ENCODE measurements at regions not wholly inside any gene's neighbourhood (a gene's known extent, or its start where the extent isn't known, plus 50 kb on each side); places are given as distances from the start of the nearest gene placed in this dataset.

DNA sequence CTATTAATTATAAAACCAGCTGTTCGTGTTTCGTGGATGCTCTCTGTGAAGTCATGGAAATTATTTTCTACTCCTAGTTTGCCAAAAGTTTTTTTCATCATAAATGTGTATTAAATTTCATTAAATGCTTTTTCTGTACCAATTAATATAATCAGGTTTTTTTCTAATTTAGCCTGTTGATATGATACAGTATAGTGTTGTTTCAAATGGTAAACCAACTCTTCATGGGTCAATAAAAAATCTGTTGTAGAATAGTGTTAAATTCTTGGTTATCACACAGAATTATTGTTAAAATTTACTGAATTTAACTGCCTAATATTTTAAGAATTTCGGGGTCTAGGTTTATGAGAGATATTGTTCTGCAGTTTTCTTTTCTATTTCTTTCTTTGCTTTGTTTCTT lies 505.9 kb upstream of the MANEA start:
- CTCF ChIA-PET = no interaction called here
- ATAC-seq (no peak), DNase-seq (no peak)
- Mint-ChIP-seq H3K9me3 (ENCODE audit: low read depth) (peaks cover 2% of the 10 kb centered on the region), H3K4me3 (no peak overlapping the region), H3K27ac (no peak overlapping the region), H3K36me3 (no peaks in the 10 kb centered on the region), H3K4me1 (no peaks in the 10 kb centered on the region), H3K27me3 (no peaks in the 10 kb centered on the region)

- Mint-ChIP-seq H3K27ac (no peak overlapping the region), H3K9me3 (ENCODE audit: low read depth) (no peaks in the 10 kb centered on the region), H3K36me3 (no peaks in the 10 kb centered on the region), H3K4me3 (no peak overlapping the region), H3K27me3 (no peaks in the 10 kb centered on the region), H3K4me1 (no peaks in the 10 kb centered on the region)
- CTCF ChIA-PET = no interaction called here
- no peak for DNase-seq
- ATAC-seq = no peak
Observed at GRCh38 chr6:95078457-95078856, 498.9 kb upstream of the MANEA start.

DNA sequence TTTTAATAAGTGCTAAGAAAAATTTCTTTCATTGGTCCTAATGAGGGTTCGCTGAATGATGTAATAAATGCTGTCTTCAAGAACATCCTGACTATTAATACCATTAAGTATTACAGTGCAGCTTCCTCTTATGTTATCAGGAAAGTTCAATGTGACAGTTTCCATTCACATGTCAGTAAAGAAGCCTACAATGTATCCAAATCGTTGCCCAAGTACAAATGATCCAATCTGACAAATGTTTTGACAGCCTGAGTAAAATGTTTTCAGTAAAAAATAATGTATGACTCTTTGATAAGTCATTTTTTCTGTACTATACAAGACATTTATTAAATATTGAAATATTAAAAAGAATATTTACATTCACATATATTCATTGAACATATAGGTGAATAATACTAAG lies 496.1 kb upstream of the MANEA start:
- no peaks in the 10 kb centered on the region for H3K36me3 Mint-ChIP-seq
- no peak for ATAC-seq
- no peak overlapping the region for H3K27ac Mint-ChIP-seq
- no peak for DNase-seq
- CTCF ChIA-PET = no interaction called here
- no peak overlapping the region for H3K4me3 Mint-ChIP-seq
- no peaks in the 10 kb centered on the region for H3K4me1 Mint-ChIP-seq
- no peaks in the 10 kb centered on the region for H3K9me3 Mint-ChIP-seq (ENCODE audit: low read depth)
- no peaks in the 10 kb centered on the region for H3K27me3 Mint-ChIP-seq

DNA sequence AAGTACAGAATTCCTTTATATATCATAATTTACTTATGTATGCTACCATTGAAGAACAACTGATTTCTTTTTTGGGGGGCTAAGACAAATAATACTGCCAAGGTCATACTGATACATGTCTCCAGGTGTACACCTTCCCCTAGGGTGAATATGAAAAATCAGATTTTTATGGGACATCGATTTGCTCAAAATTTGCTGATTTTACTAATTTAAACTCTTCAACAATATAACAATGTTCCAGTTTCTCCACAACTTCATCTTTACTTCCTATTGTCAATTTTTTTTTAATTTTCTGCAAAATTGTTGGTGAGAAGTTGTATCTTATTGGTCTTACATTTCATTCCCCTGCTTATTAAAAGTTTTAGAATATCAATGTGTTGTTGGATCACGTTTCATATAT lies 495.4 kb upstream of the MANEA start:
- Mint-ChIP-seq H3K4me1 (no peaks in the 10 kb centered on the region), H3K9me3 (ENCODE audit: low read depth) (no peaks in the 10 kb centered on the region), H3K36me3 (no peaks in the 10 kb centered on the region), H3K27ac (no peak overlapping the region), H3K27me3 (no peaks in the 10 kb centered on the region), H3K4me3 (no peak overlapping the region)
- ATAC-seq (no peak), DNase-seq (no peak)
- CTCF ChIA-PET = no interaction called here

GRCh38 chr6:95083506-95083905 lies 493.8 kb upstream of the MANEA start:
- no peaks in the 10 kb centered on the region for H3K4me1 Mint-ChIP-seq
- ATAC-seq = no peak
- H3K27me3 Mint-ChIP-seq = no peaks in the 10 kb centered on the region
- DNase-seq = no peak
- CTCF ChIA-PET = no interaction called here
- H3K4me3 Mint-ChIP-seq = no peak overlapping the region
- no peaks in the 10 kb centered on the region for H3K36me3 Mint-ChIP-seq
- H3K9me3 Mint-ChIP-seq (ENCODE audit: low read depth) = no peaks in the 10 kb centered on the region
- H3K27ac Mint-ChIP-seq = no peak overlapping the region

GRCh38 chr6:95084867-95085266 lies 492.5 kb upstream of the MANEA start:
- Mint-ChIP-seq H3K4me3 (no peak overlapping the region), H3K9me3 (ENCODE audit: low read depth) (no peaks in the 10 kb centered on the region), H3K27me3 (no peaks in the 10 kb centered on the region), H3K27ac (no peak overlapping the region), H3K4me1 (no peaks in the 10 kb centered on the region), H3K36me3 (no peaks in the 10 kb centered on the region)
- no peak for DNase-seq
- CTCF ChIA-PET = no interaction called here
- no peak for ATAC-seq

- ATAC-seq = no peak
- CTCF ChIA-PET = no interaction called here
- H3K4me3 Mint-ChIP-seq = no peak overlapping the region
- H3K36me3 Mint-ChIP-seq = no peaks in the 10 kb centered on the region
- H3K27me3 Mint-ChIP-seq = no peaks in the 10 kb centered on the region
- H3K27ac Mint-ChIP-seq = no peak overlapping the region
- no peaks in the 10 kb centered on the region for H3K9me3 Mint-ChIP-seq (ENCODE audit: low read depth)
- no peak for DNase-seq
- no peaks in the 10 kb centered on the region for H3K4me1 Mint-ChIP-seq
Observed at GRCh38 chr6:95087394-95088097, 489.8 kb upstream of the MANEA start.

DNA sequence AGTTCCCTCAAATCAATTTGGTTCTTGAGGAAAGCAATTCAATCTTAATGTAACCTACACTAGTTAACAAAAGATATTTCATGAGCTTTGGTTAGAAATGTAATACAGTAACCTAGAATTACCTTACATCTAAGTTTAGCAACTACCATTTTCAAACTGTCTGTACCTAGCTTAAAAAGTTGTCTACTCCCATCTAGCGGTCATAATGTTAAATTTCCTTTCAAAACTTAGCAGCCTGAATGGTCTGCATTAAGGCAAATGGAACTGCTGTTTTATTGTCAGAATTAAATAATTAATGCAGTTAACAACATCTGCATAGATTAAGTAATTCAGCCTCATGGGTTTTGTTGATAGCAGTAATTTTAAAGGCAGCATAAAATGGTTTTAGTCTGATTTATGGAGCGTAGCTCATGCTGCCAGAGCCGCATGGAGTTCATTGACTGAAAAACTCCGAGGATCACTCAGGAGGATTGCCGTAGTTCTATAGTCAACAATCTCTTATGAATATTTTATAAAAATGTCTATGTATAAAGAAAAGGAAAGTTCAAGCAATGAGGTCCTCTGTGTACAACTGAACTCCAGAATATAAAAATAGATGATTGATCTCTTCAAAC lies 485.4 kb upstream of the MANEA start:
- DNase-seq = no peak
- H3K27ac Mint-ChIP-seq = no peak overlapping the region
- no peaks in the 10 kb centered on the region for H3K36me3 Mint-ChIP-seq
- no peaks in the 10 kb centered on the region for H3K9me3 Mint-ChIP-seq (ENCODE audit: low read depth)
- CTCF ChIA-PET = no interaction called here
- no peaks in the 10 kb centered on the region for H3K27me3 Mint-ChIP-seq
- H3K4me3 Mint-ChIP-seq = no peak overlapping the region
- no peaks in the 10 kb centered on the region for H3K4me1 Mint-ChIP-seq
- ATAC-seq = no peak

DNA sequence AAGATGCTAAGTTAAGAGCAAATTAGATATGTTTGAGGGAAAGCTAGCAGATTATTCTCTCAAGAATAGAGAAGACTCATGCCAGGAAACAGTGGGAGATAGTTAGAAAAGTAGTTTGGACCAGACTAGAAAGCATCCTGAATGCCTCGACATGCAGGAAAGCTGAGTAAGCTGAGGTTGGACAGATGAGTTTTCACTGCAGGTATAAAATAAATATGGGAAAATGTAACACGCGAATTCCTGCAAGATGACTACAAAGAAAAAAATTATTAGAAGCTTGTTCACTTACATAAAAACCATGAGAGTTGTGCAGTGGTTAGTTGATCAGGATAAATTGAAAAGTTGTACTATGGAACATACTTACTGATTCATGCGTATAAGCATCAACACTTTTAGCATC lies 484.2 kb upstream of the MANEA start:
- CTCF ChIA-PET = no interaction called here
- Mint-ChIP-seq H3K27me3 (no peaks in the 10 kb centered on the region), H3K4me3 (no peak overlapping the region), H3K27ac (no peak overlapping the region), H3K9me3 (ENCODE audit: low read depth) (no peaks in the 10 kb centered on the region), H3K36me3 (no peaks in the 10 kb centered on the region), H3K4me1 (no peaks in the 10 kb centered on the region)
- no peak for ATAC-seq
- DNase-seq = no peak

GRCh38 chr6:95094751-95095663 lies 482.3 kb upstream of the MANEA start:
- H3K9me3 Mint-ChIP-seq (ENCODE audit: low read depth) = no peaks in the 10 kb centered on the region
- CTCF ChIA-PET = no interaction called here
- H3K27me3 Mint-ChIP-seq = no peaks in the 10 kb centered on the region
- no peak for ATAC-seq
- DNase-seq = no peak
- no peak overlapping the region for H3K27ac Mint-ChIP-seq
- H3K4me3 Mint-ChIP-seq = no peak overlapping the region
- no peaks in the 10 kb centered on the region for H3K4me1 Mint-ChIP-seq
- no peaks in the 10 kb centered on the region for H3K36me3 Mint-ChIP-seq

DNA sequence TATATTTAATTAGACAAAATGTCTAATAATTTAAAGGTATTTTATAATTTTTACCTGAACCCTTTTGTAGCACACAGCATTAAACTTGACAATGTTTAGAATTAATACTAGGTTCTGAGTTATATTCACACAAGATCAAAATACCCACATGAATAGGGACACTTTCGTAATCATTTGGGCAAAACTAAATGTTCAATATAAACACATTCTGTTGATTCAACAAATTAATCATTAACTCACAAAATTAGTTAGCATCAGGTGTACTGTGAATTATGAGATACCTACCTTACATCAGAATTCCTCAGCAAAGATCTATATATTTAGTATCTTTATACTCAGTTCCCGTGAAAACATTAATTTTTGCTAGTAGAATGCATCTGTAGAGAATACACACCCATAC lies 481.5 kb upstream of the MANEA start:
- Mint-ChIP-seq H3K4me3 (no peak overlapping the region), H3K9me3 (ENCODE audit: low read depth) (no peaks in the 10 kb centered on the region), H3K27ac (no peak overlapping the region), H3K4me1 (no peaks in the 10 kb centered on the region), H3K27me3 (no peaks in the 10 kb centered on the region), H3K36me3 (no peaks in the 10 kb centered on the region)
- CTCF ChIA-PET = no interaction called here
- ATAC-seq (no peak), DNase-seq (no peak)

DNA sequence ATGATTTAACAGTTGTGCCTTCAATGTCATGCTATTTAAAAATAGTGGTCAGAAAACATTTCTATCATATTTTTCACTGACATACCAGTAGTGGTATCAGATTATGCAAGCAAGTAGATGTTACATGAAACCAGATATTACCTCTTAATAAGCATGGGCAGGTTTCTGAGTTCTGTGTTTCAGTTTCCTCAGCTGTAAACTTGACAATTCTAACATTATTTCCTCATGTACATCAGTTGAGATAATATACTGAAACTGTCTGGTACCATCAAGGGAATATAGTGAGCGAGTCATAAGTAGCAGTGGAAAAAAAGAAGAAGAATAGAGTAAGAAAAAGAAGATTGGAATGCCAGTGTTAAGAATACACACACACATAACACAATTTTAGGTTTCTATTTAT lies 477.9 kb upstream of the MANEA start:
- no peak overlapping the region for H3K4me3 Mint-ChIP-seq
- H3K4me1 Mint-ChIP-seq = no peaks in the 10 kb centered on the region
- CTCF ChIA-PET = no interaction called here
- no peaks in the 10 kb centered on the region for H3K36me3 Mint-ChIP-seq
- no peak for ATAC-seq
- no peak for DNase-seq
- H3K27ac Mint-ChIP-seq = no peak overlapping the region
- no peaks in the 10 kb centered on the region for H3K9me3 Mint-ChIP-seq (ENCODE audit: low read depth)
- no peaks in the 10 kb centered on the region for H3K27me3 Mint-ChIP-seq

- no peak overlapping the region for H3K27ac Mint-ChIP-seq
- CTCF ChIA-PET = no interaction called here
- no peaks in the 10 kb centered on the region for H3K4me1 Mint-ChIP-seq
- H3K9me3 Mint-ChIP-seq (ENCODE audit: low read depth) = no peaks in the 10 kb centered on the region
- H3K27me3 Mint-ChIP-seq = no peaks in the 10 kb centered on the region
- H3K36me3 Mint-ChIP-seq = no peaks in the 10 kb centered on the region
- DNase-seq (no peak), ATAC-seq (no peak)
- H3K4me3 Mint-ChIP-seq = no peak overlapping the region
Observed at GRCh38 chr6:95109212-95109611, 468.1 kb upstream of the MANEA start.

- H3K36me3 Mint-ChIP-seq = no peaks in the 10 kb centered on the region
- no peak overlapping the region for H3K27ac Mint-ChIP-seq
- no peak for ATAC-seq
- H3K4me3 Mint-ChIP-seq = no peak overlapping the region
- H3K9me3 Mint-ChIP-seq (ENCODE audit: low read depth) = no peaks in the 10 kb centered on the region
- H3K27me3 Mint-ChIP-seq = no peaks in the 10 kb centered on the region
- CTCF ChIA-PET = no interaction called here
- H3K4me1 Mint-ChIP-seq = no peaks in the 10 kb centered on the region
- no peak for DNase-seq
Observed at GRCh38 chr6:95110767-95111166, 466.6 kb upstream of the MANEA start.
